Uterus (tissue), 3 donors: ENCODE measurements at regions not wholly inside any gene's neighbourhood (a gene's known extent, or its start where the extent isn't known, plus 50 kb on each side); places are given as distances from the start of the nearest gene placed in this dataset.

Experiments used
- DNase-seq, 2 donors: peaks; one replicate each; pipeline ENCODE4 v3.0.0-alpha.2; 2019 to 2020
- H3K27ac ChIP-seq, 2 donors: fragments of 200-600 bp; sonication (generic); 1 replicate in 1 of 2; 2 replicates in 1 of 2; pipeline ENCODE4 v1.5.1; 2016 to 2018
- H3K27me3 ChIP-seq, 2 donors: fragments of 200-600 bp; sonication (generic); one replicate each; pipeline ENCODE4 v1.5.1; 2018 to 2019; ENCODE audit warnings: control low read depth in 1 of 2
- H3K36me3 ChIP-seq, 2 donors: fragments of 200-600 bp; sonication (generic); one replicate each; pipeline ENCODE4 v1.5.1; 2019; ENCODE audit warnings: control low read depth in 1 of 2
- H3K4me1 ChIP-seq, 2 donors: fragments of 200-600 bp; sonication (generic); one replicate each; pipeline ENCODE4 v1.5.1; 2018 to 2019; ENCODE audit warnings: control low read depth in 1 of 2
- H3K4me3 ChIP-seq, 2 donors: fragments of 200-600 bp; sonication (generic); 1 replicate in 1 of 2; 2 replicates in 1 of 2; pipeline ENCODE4 v1.5.1; 2018 to 2019; ENCODE audit warnings: mild to moderate bottlenecking in 1 of 2
- H3K9me3 ChIP-seq, 2 donors: fragments of 200-600 bp; sonication (generic); one replicate each; pipeline ENCODE4 v1.5.1; 2019; ENCODE audit warnings: control low read depth in 1 of 2
- POLR2A ChIP-seq, 2 donors: fragments of 450-650 bp; IDR thresholded peaks; one replicate each; pipeline ENCODE4 v1.6.1; 2016; ENCODE audit warnings: antibody characterized with exemption in 2 of 2, mild to moderate bottlenecking in 1 of 2, moderate library complexity in 1 of 2
- intact Hi-C: fragments of 100-400 bp; cut with DNase I; formaldehyde crosslinking; loops from one replicate; pipeline ENCODE4 v1.15.1; 2023; ENCODE audit warnings: low total_unique reads
- TF ChIP-seq, protein P1 (sequence below), 4 experiments: fragments of 200-600 bp in 2 of 4; fragments of 450-650 bp in 2 of 4; sonication (generic) in 2 of 4; IDR thresholded peaks; one replicate each; pipeline ENCODE4 v1.5.1; 2016 to 2019; ENCODE audit warnings: antibody characterized with exemption in 4 of 4, mild to moderate bottlenecking in 2 of 4, moderate library complexity in 1 of 4
- donor health status: DM: yes; HTN: yes; CAD: no.

DNA sequence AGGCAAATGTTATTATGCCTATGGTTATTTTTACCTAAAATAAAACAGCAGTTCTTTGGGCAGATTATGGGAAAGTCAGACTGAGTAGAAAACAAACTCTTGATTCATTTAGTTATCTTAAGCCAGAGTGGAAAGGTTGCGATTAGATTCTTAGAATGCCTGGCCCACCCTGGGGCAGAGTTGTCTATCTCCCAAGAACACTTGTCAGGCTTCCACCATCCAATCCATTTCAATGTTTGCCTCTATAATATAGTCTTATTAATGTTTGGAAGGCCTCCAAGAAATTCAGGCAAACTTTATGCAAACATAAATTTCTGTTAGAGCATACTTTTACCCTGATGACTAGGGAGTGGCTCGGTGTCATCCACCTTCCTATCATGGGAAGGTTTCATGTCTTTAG is 207.0 kb downstream of the SLITRK6 start:
- no peak overlapping the region for H3K27ac ChIP-seq
- intact Hi-C loops: no loop called here
- H3K4me1 ChIP-seq: no peaks in the 10 kb centered on the region
- no peaks in the 10 kb centered on the region for H3K9me3 ChIP-seq
- TF ChIP-seq POLR2A (IDR thresholded peaks at IDR 0.05): no peak
- TF ChIP-seq, protein P1, sequence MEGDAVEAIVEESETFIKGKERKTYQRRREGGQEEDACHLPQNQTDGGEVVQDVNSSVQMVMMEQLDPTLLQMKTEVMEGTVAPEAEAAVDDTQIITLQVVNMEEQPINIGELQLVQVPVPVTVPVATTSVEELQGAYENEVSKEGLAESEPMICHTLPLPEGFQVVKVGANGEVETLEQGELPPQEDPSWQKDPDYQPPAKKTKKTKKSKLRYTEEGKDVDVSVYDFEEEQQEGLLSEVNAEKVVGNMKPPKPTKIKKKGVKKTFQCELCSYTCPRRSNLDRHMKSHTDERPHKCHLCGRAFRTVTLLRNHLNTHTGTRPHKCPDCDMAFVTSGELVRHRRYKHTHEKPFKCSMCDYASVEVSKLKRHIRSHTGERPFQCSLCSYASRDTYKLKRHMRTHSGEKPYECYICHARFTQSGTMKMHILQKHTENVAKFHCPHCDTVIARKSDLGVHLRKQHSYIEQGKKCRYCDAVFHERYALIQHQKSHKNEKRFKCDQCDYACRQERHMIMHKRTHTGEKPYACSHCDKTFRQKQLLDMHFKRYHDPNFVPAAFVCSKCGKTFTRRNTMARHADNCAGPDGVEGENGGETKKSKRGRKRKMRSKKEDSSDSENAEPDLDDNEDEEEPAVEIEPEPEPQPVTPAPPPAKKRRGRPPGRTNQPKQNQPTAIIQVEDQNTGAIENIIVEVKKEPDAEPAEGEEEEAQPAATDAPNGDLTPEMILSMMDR (IDR thresholded peaks at IDR 0.05): no peak
- no peaks in the 10 kb centered on the region for H3K27me3 ChIP-seq
- H3K36me3 ChIP-seq: no peaks in the 10 kb centered on the region
- DNase-seq: no peak
- no peak overlapping the region for H3K4me3 ChIP-seq

DNA sequence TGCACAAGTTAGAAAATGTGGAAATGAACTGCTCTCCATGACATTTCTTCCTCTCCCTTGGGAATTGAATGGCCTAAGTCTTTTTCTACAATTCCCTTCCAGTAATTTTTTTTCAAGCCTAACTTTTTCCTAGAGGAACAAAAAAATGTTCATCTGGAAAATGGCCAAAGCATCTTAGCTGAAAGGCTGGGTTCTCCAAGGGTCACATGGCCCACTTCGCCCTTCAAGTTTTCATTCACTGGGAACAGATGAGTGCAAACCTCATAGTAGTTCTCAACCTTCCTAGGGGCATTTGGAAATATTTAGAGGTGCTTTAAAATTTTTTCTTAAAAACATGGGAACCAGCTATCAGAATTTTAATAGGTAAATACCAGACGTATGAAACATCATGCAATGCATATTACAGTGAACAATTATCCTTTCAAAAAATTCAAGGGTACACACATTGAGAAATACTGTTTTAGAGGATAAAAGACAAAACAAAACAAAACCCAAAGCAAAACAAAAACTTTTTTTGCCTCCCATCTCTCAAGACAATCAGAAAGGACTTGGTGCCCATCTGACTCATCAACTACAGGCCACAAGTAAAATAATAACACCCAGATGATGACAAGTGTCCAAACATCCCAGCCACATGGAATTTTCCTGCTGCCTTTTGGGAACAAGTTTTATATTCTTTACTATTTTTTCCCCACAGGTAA is 208.8 kb downstream of the SLITRK6 start:
- Histone ChIP-seq H3K9me3 (no peaks in the 10 kb centered on the region), H3K27ac (no peak overlapping the region), H3K4me1 (no peaks in the 10 kb centered on the region), H3K4me3 (no peak overlapping the region), H3K27me3 (no peaks in the 10 kb centered on the region), H3K36me3 (no peaks in the 10 kb centered on the region)
- TF ChIP-seq, protein P1 (IDR thresholded peaks at IDR 0.05): no peak
- TF ChIP-seq POLR2A (IDR thresholded peaks at IDR 0.05): no peak
- DNase-seq: no peak
- intact Hi-C loops: no loop called here

DNA sequence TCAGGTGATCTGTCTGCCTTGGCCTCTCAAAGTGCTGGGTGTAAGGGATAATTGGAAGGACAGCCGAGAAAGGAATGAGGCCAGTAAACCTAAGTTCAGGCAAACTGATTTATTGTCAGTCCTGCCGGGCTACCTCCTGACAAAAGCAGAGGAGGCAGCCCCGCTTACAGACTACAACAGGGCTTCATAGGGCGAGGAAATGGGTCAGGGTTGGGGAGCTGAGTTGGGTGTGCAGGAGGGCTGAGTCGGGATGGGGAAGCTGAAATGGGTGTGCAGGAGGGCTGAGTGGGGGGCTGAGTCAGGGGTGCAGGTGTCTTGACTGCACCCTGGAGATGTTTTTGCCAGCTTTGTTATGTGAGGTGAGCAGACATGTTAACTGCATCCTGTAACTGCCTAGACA is 210.2 kb downstream of the SLITRK6 start:
- H3K9me3 ChIP-seq: no peaks in the 10 kb centered on the region
- no peak overlapping the region for H3K4me3 ChIP-seq
- H3K4me1 ChIP-seq: no peaks in the 10 kb centered on the region
- intact Hi-C loops: no loop called here
- no peak for DNase-seq
- no peak overlapping the region for H3K27ac ChIP-seq
- no peaks in the 10 kb centered on the region for H3K27me3 ChIP-seq
- no peak for TF ChIP-seq POLR2A (IDR thresholded peaks at IDR 0.05)
- TF ChIP-seq, protein P1 (IDR thresholded peaks at IDR 0.05): no peak
- H3K36me3 ChIP-seq: no peaks in the 10 kb centered on the region

DNA sequence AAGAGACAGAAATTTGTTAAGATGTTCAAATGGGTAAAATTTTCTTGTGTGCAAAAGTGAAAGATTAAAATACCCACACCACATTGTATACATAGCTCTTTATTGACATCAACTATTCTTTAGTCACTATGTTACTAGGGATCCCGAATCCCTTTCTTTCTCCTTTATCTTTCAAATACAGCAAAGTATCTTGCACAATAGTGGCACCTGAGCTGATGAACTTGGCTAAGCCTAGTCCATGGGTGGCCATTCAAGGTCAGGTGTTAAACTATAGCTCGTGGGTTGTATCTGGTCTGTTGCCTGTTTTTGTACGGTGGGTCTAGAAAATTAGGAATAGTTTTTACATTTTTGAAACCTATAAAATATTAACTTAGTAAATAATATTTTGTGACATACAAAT is 210.9 kb downstream of the SLITRK6 start:
- intact Hi-C loops: no loop called here
- H3K4me3 ChIP-seq: no peak overlapping the region
- H3K27ac ChIP-seq: no peak overlapping the region
- no peaks in the 10 kb centered on the region for H3K36me3 ChIP-seq
- TF ChIP-seq POLR2A (IDR thresholded peaks at IDR 0.05): no peak
- TF ChIP-seq, protein P1 (IDR thresholded peaks at IDR 0.05): no peak
- no peak for DNase-seq
- H3K9me3 ChIP-seq: no peaks in the 10 kb centered on the region
- no peaks in the 10 kb centered on the region for H3K4me1 ChIP-seq
- H3K27me3 ChIP-seq: no peaks in the 10 kb centered on the region

DNA sequence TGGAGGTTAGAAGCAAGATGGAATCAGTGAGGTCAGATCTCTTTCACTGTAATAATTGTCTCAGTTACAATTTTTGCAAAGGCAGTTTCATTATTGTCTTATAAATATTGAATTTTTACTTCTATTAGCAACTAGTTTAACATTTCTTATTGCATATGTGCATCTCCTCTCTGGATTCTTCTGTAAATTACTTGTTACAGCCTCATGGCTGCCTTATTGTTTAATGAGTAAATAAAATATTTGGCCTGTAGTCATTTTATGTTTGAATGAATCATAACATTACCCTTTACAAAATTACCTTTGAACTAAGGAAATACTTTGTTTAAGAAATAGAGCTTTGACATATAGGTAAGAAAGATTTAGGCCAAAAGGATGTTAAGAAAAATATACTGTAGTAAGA is 212.4 kb downstream of the SLITRK6 start:
- no peak for DNase-seq
- no peaks in the 10 kb centered on the region for H3K4me1 ChIP-seq
- no peaks in the 10 kb centered on the region for H3K36me3 ChIP-seq
- no peak overlapping the region for H3K4me3 ChIP-seq
- TF ChIP-seq, protein P1 (IDR thresholded peaks at IDR 0.05): no peak
- TF ChIP-seq POLR2A (IDR thresholded peaks at IDR 0.05): no peak
- no peaks in the 10 kb centered on the region for H3K9me3 ChIP-seq
- intact Hi-C loops: no loop called here
- H3K27me3 ChIP-seq: no peaks in the 10 kb centered on the region
- H3K27ac ChIP-seq: no peak overlapping the region
